Nucleus accumbens (tissue), 56 donors: ENCODE measurements at regions not wholly inside any gene's neighbourhood (a gene's known extent, or its start where the extent isn't known, plus 50 kb on each side); places are given as distances from the start of the nearest gene placed in this dataset.
"Not testable (repeated sequence)": the region's sequence is repeated elsewhere in the genome, so short reads cannot be mapped to it uniquely, and the experiment has no call there.

Experiments used
- DNase-seq, 56 donors: peaks; one replicate each; lab custom pipeline; 2025; lab: John Stamatoyannopoulos, UW

DNA sequence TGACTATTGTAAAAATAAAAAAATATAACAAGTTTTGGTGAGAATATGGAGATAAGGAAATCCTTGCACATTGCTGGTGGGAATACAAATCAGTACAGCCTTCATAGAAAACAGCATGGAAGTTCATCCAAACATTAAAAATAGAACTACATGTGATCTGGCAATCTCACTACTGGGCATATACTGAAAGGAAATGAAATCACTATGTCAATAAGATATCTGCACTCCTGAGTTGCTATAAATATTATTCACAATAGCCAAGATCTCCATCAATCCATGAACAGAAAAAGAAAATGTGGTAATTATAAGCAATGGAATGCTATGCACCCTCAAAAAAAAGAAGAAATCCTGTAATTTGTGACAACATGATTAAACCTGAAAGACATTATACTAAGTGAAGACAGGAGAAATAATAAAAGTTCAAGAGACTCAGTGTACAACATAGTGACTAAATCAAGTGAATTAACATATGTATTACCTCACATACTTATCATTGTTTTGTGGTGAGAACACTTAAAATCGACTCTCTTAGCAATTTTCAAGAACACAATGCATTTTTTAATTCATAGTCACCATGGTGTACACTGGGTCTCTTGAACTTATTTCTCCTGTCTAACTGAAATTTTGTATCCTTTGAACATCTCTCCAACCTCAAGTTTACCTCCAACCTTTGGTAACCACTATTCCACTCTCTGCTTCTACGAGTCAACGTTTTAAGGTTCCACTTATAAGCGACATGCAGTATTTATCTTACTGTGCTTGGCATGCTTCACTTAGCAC lies 1703.7 kb upstream of the AGA start:
- no peak for DNase-seq

DNA sequence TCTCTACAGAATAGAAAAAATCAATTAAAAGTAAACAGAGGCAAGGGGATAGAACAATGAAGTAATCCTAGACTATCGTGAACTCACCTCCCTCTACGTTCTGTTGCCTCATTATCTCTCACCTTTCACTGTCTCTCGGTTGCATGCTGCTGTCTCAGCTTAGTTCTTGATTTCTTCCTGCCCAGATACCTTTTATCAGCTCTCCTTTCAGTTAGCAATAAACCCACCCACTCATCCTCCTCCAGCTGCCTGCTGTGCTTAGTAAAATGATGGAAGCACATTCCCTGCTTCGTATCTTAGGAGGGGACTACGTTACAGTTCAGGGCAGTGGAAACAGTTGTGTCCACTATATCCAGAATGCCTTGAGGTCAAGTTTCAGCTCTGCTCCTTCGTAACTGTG lies 1709.5 kb upstream of the AGA start:
- peak in 1 of 56 donors; percentile 4 for DNase-seq

DNA sequence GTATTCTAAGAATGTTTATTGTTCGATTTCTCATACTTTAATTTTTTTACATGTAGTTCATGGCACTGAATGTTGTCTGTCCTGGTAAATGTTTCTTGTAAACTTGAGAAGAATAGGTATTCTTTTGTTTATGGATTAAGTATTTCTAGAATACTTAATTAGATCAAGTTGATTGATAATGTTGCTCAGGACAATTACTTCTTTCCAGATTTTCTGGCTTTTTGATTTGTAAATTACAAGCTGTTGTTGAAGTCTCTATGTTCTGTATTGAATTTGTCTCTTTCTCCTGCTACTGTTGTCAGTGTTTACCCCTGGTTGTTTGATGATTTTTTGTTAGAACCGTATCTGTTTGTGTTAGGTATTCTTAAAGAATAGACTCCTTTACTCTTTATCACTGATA lies 1720.9 kb upstream of the AGA start:
- no peak for DNase-seq

DNA sequence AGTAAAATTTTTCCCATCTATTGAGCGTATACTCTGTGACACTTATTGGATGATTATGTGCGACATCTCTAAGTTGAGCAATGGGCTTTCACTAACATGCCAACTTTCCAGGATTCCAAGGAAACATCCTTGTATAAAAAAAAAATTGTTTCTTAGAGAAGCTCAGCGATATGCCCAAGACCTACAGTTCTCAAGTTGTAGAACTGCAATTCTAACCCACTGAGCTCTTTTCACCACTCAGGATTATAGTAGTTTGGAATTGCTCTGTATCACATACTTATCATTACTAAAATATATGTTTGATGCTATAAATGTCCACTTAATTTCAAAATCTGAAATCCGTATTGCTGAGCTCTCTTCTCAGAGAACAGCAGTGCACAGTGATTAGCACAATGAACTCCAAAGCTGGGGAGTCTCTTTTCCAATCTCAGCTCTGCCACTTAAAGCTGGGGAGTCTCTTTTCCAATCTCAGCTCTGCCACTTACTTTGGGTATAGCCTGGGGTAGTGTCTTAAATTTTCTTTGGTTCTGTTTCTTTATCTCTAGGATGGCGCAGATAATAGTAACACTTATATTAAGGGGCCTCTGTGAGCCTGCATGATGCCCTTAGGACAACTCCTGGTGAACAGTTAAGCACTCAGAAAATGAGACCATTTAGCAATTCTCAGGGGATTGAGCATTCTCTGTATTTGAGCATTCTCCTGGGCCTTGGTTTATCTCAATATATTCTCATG lies 1722.2 kb upstream of the AGA start:
- DNase-seq, result no peak

DNA sequence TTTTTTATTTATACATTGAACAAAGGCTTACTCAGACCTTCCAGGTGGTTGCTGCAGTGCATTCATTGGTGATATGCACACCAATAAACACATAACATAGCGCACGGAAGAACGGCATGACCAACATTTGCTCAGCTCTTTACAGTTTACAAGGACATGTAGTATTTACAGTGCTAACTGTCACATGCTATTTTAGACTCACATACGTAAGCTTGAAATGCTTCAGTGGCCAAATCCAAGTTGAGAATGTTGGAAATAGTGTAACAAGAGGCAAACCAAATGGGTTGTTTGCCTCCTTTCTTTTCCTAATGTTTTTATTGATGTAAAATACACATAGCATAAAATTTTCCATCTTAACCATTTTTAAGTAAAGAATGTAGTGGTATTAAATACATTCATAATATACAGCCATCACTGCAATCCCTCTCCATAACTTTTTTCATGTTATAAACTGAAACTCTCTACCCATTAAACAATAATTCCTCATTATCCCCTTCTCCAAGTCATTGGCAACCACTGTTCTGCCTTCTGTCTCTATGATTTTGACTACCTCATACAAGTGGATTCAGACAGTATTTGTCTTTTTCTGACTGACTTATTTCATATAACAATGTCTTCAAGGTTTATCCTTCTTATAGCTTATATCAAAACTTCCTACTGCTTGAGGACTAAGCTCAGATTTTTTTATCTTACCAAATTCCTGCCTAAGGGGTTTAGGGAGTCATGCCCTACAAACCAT lies 1722.9 kb upstream of the AGA start:
- no peak for DNase-seq

DNA sequence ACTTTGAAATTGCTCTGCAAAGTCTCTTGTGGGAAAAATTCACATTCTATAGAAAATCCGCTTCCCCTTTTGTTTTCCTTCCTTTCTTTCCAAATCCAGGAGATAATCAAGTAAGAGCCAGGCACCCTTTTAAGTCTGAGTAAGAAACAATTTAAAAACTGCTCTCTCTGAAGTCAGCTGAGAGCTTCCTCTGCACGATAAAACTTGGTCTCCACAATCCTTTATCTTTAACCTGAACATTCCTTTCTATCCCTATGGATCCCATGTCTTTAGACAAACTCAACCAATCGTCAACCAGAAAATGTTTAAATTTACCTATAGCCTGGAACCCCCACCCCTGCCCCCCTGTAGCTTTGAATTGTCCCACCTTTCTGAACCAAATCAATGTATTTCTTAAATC lies 1723.6 kb upstream of the AGA start:
- DNase-seq, result no peak

DNA sequence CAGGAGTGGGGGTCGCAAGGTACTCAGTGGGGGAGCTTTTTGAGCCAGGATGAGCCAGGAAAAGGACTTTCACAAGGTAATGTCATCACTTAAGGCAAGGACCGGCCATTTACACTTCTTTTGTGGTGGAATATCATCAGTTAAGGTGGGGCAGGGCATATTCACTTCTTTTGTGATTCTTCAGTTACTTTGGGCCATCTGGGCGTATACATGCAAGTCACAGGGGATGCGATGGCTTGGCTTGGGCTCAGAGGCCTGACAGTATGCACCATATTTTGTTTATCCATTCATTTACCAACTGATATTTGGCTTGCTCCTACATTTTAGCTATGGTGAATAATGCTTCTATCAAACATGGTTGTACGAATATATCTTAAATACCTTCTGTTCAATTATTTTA lies 1728.1 kb upstream of the AGA start:
- not testable (repeated sequence) for DNase-seq

DNA sequence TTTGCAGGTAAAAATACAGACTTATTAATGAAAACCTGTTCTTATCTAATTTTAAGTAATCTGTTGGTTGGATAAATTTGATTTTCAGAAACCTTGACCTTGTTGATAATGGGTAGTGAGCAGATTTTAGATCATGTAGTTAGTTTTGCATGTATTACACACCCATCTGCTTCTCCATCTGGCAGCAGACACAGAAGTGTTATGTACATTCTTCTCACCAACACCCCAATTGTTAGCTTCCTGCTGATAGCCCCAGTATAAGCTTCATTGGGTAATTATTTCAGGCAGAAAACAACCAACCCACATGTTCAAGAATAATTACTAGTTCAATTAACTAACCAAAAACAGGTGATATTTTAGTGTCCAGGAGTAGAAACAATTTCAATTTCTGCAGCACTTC lies 1740.5 kb upstream of the AGA start:
- DNase-seq, result no peak

DNA sequence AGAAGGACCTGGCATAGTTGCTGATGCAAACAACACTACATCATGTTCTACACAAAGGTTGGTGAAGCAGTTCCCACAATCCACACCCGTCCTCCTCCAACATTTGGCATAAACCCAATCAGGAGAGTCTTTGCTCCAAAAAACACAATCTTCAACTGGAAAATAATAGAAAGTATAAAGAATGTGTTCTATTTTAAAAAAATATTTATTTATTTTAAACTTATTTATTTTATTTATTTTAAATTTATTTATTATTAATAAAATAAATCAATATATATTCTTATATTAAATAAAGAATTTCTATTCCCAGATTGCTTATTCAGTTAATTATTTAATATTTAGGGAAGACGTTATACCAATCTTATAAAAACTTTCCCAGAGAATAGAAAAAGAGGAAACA lies 1753.7 kb upstream of the AGA start:
- DNase-seq, result no peak

DNA sequence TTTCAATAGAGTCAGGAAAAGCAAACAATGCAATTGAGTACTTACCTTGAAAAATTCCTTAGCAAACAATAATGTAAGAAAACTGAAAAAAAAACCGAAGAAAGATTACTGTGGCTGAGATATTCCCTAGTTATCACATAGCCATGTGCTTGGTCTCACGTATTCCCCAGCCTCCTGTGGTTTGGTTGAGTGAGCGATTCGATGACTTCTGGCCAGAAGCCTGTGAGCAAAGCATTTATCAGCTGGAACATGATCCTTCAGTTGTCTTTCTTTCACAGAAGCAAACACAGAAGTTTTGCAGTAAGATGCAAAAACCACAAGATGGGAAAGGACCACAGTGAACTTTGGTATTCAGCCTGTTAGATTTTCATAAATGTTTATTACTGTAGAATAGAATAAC lies 1754.3 kb upstream of the AGA start:
- no peak for DNase-seq

DNA sequence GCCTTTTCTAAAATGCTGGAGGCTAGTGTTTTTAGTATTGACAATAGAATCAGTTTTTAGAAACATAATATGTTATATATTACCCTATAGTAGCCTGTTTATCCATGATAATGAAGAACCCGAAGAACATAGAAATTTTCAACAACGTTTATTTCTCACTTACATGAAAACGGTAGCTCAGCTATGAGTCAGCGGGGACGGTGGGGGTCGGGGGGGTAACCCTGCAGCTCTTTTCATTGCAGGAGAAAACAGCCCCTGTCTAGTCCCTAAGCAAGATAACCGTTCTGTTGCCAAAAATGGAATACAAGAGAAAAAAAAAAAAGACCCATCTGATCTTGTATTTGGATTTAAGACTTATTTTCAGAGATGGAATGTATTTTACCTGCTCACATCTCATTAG lies 1758.4 kb upstream of the AGA start:
- no peak for DNase-seq

DNA sequence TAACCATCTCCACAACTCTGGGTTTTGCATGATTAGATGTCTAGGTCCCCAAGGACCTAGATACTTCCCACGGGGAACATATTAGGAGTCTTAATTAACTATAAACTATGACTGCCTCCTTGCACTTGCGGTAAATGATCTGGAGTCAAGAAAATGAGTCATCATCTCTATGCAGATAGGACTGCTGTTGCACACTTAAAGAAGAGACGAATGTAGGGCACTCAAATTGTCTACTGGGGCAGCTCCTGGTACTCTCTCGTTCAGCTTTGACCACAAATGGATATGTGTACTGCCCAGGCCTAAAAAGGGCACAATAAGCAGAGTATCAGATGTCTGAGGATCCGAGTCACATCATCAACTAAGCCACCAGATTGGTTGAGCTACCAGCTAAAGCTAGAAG lies 1783.4 kb upstream of the AGA start:
- DNase-seq, result no peak

DNA sequence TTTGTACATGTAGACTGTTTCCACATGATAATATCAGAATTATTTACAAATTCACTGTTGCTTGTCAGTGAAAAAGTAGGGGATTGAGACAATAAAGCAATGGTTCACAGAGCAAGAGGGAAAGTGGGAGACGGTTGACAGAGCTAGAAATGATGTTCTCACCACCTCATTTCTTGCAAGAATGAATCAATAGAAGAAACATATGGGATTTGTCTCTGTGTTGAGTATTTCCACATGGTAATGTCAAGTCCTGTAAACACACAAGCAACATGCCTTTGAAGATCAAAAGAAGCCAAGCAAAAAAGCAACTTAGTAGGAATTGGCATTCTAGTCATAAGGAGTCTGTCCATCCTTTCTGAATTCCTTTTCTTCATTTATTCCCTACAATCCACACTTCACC lies 1806.6 kb upstream of the AGA start:
- no peak for DNase-seq

DNA sequence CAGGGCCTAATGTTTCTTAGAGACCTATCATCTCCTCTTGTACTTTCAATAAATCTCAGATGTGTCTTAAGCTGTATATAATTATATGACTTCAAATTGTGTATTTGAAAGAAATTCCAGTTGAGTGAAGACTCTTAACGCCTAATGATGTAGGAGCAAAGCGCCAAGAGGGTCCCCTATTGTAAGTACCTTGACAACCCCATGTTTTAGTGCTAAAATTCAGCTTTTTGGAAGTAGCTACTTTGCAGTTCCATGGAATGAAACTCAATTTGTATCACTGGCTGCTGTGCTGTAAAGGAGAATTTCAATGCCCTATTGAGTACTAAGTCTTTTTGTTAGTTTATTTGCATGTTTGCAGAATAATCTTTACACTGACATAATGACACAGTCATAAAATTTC lies 1826.6 kb upstream of the AGA start:
- DNase-seq, result peak in 1 of 56 donors; percentile 1

DNA sequence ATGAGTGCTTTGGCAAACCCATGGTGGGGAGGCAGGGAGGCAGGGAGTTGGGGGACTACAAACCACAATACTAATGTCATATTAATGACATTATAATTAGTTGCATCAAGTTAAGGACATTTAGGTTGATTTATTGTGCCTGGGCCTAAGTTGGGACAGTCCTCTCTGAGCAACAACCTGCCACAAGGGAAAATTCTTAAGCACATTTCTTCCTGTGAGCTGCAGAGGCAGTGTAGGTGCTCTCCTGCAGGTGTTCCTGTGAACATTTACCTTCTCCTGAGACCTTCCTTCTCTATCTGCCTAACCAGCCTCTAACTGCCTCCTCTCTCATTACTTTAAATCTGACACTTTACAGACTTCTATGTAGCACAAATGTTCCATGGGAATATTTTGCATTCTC lies 1830.0 kb upstream of the AGA start:
- no peak for DNase-seq

DNA sequence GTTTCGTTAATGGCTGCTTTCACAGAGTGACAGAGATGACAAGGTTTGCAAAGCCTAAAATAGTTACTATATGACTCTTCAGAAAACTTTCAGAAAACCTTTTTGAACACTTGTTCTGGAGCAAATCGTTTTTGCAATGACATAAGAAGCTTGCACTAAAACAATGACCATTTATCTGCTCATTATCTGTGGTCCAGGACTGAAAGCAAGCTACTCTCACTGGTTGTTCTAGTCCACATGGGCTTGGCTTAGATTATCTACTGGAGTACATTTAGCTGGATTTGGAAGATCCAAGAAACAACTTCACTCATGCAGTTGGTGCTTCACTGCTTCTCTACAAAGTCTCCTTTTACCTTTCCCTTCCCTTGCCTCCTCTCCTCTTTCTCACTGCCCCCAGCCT lies 1836.4 kb upstream of the AGA start:
- DNase-seq, result no peak

DNA sequence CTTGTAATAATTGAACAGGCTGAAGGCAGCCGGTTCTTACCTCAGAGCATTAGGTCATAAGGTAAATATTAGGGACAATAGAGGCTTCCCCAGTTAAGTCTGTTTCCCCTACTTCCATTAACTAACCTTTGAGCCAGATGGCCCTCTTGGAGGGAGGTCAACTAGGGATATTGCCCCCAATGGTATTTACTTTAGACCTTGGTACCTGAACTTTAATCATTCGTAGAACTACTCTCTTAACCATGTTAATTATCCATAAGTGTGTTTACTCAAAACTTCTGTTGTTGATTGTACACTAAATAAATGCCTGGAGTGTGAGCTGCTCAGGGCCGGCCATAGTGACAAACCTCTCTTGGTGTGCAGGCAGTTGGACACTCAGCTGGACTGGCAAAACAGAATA lies 1843.5 kb upstream of the AGA start:
- no peak for DNase-seq

DNA sequence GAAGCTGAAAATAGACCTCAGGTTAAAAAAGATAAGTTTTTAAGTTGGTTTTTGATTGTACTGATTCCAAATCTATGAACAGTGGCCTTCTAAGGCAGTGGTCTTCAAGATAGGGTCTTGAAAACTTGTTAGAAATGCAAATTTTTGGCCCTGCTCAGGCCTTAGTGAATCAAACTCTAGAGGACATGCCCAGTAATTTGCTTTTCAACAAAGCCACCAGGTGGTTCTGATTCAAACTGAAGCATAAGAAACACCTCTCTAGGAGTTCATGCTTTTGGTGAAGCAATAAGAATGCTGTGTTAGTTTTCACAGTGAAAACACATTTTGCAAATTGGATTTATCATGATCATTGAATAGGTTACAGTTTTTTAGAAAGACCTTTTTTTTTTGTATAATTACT lies 1849.4 kb upstream of the AGA start:
- no peak for DNase-seq

DNA sequence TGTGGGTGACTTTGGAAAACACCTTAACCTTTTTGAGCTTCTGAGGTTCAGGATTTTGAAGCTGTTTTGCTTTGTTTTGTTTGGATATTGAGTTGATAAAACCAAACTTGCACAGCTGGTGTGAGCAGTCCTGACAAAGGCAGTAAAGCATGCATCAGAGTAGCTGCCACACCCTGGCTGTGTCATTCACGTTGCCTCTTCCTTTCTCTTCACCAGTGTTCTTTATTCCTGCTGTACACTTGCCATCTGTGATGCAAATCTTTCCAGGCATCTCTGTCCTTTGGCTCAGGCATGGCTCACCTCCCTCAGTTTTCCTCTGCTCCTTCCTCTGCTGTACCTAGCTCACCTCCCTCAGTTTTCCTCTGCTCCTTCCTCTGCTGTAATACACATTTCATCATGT lies 1850.2 kb upstream of the AGA start:
- DNase-seq, result no peak

DNA sequence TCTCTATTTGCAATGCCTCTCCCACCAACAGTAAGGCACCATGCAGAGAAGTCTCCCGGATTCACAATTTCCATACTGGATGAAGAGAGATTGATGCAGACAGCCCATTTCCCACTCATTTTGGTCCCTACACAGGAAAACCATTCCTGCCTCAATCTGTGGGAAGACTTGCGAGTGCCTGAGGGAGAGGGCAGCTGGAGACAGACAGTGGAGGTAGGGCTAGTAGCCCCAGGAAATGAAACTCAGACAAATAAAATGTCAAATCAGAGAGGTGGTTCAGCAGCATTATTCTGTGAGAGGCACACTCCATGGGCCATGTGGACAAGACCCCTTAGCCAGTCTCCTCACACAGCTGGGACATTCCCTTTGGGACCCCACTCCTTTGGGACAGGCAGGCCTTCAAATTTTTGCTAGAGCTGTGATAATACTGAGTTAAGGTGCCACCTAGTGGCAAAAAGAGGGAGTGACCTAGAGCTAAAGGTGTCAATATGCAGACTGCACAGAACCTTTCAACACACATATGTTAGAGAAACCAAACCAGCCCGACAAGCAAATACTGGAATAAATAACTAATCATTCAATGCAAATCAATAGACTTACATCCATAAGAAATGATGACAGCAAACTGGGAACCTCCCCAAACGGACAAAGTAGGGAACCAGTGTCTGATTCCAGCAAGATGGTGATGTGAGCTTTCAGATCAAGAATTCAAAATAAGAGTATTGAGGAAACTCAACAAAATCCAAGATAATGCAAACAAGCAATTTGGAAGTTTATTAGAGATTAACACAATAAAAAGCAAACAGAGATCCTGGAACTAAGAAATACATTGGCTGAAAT lies 1865.3 kb upstream of the AGA start:
- peak in 1 of 56 donors; percentile 1 for DNase-seq

DNA sequence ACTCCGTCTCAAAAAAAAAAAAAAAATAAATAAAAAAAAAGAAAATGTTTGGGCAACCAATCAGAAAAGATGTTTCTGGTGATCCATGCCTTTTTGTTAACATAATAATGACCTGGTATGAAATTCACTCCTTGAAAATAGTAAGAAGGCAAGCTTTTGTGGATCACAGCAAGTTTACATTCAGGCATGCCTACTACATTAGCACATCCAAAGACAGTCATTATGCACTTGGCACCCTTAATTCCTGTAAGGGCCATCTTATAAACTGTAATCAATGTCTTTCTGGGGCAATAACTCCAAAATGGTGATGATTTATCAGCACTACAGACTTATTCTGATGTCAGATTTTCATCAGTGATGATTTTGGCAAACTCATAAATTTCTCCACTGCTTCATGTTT lies 1871.6 kb upstream of the AGA start:
- no peak for DNase-seq
